Hypothalamus (tissue), 51 donors: ENCODE measurements at regions not wholly inside any gene's neighbourhood (a gene's known extent, or its start where the extent isn't known, plus 50 kb on each side); places are given as distances from the start of the nearest gene placed in this dataset.
"Not testable (repeated sequence)": the region's sequence is repeated elsewhere in the genome, so short reads cannot be mapped to it uniquely, and the experiment has no call there.

ENCODE experiments used
- DNase-seq, 51 donors: peaks; one replicate each; lab custom pipeline; 2025; lab: John Stamatoyannopoulos, UW

DNA sequence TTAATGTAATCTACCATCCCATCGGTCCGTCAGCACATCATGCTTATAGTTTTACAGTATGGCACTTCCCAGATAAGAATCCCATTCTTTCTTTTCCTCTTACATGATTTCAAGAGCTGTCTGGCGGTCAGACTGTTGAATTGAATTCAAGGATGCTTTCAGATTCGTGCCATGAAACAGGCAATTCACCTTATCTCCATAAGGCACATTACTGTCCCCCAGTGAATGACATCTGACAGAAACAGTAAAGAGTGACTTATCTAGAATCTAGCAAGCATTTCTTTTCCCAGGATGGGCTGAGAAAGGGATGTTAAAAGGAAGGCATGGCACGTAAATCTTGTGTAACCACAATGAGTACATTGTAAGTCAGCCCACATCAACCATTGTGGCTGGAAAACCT is 61.1 kb upstream of the SEM1 start:
- DNase-seq, result no peak

DNA sequence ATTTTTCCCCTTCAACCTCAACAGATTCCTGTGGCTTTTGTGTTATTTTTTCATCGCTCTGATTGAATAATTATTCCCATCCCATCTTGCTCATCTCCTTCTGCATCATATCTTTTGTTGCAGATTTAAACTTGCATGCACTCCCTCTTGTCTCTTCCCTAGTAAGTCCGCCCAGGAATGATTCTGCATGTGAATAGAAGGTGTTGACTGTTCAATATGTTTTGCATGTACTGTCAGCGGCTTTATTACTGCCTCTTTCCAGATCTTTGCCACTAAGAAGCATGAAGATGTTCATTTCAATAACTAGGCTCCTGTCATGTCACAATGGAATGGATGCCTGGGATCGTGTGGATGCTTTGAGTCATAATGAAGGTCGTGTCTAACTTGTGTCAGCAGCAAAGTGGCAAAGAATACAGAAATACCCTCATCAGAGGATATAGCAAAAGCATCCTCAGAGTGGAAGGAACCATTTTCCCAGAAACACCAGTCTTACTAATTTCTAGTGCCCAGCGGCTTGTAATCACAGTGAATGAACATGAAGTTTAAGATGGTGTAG is 62.6 kb upstream of the SEM1 start:
- DNase-seq, result no peak

DNA sequence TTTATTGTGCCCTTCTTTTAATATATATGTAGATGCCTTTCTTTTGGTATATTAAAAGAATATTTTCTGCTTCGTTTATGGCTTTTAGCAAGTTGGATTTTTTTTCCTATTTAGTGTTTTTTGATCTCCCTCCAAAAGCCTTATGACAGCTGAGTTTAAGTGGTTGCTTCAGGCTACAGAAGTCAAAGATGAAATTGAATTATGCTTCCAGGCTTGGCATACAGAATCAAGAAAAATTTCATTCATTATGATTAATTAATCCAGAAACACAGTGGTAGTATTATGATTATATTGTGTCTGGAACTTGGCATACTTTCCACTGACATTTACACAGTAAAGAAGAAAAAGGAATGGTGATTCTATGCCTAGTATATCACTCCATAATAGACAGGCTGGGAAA is 63.8 kb upstream of the SEM1 start:
- no peak for DNase-seq

DNA sequence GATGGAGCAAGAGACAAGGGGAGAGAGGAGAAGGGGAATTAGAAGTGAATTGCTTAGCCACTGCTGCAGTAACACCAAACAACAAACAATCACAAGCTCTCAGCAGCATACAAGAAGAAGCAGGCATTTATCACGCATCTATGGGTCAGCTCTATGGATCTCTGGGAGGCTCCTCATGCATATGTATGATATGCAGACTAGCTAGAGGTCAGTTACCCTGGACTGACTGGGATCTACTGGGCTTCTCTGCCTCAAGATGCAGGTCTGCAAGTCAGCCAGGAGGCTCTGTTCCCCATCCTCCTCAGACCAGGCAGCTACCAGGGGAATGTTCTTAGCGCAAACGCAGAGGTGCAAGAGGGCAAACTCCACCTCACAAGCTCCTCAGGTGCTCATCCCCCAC is 64.7 kb upstream of the SEM1 start:
- no peak for DNase-seq

DNA sequence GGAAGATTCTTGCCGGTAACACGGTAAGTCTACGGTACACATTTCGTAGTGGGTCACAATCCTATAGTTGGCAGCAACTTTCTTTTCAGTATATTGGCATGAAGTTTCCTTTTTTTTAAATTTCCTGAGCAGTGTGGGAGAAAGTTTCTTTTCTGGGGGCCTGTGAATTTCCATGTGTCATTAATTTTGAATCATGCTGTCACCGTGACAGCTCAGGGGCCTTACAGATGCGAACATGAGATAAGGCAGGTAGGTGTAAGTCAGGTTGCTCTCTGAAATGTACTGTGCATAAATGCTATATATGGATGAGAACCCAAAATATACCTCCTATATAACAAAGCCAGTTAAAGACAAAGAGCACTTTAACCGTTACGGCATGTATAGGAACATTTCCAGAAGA is 65.4 kb upstream of the SEM1 start:
- DNase-seq, result no peak

DNA sequence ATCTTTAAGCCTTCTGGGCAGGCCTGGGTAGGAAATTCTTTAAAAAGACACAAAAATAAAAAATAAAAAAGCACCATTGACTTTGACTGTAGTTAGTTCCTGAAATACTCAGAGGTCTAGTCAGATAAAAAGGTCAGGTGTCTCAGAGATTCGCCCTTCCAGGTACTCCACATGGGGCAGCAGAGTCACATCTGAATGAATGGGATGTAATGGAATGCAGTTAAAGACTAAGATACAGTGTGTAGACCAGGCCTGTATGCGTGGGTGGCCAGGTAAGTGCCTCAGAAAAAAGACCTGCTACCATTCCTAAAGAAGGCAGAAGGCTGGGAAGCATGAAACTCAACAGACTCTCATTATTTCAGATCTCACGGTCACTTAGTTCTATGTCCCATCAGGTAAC is 68.6 kb upstream of the SEM1 start:
- no peak for DNase-seq

DNA sequence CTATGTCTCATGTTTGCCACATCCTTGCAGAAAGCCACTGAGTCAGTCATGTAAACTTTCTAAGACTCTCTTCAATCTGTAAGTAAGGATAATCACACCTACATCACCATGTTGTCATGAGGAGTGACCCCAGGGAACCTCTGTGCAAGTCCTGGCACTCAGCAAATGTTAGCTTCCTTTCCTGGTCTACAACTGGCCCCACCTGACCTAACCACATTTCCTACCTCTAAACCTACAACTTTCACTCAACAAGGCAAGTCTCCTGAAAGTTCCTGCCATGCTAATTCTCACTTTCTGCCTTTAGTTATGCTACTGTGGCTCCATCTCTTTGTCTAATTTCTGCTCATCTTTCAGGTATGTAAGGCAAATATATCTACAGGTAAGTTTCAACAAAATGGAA is 72.3 kb upstream of the SEM1 start:
- no peak for DNase-seq

DNA sequence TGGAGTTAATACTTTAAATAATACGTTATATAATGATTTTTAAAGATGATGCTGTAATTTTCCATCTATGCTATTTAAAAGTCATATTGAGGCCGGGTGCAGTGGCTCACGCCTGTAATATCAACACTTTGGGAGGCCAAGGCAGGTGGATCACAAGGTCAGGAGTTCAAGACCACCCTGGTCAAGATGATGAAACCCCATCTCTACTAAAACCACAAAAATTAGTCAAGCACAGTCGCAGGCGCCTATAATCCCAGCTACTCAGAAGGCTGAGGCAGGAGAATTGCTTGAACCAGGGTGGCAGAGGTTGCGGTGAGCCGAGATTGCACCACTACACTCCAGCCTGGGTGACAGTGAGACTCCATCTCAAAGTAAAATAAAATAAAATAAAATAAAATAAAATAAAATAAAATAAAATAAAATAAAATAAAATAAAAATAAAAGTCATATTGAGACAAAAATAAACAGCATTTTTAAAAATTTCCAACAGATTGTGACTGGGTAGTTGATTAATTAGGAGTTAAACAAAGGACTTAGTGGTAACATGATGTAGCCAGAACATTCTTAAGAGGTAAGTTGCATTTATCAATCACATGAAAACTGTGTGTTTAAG is 73.1 kb upstream of the SEM1 start:
- DNase-seq, result not testable (repeated sequence)

DNA sequence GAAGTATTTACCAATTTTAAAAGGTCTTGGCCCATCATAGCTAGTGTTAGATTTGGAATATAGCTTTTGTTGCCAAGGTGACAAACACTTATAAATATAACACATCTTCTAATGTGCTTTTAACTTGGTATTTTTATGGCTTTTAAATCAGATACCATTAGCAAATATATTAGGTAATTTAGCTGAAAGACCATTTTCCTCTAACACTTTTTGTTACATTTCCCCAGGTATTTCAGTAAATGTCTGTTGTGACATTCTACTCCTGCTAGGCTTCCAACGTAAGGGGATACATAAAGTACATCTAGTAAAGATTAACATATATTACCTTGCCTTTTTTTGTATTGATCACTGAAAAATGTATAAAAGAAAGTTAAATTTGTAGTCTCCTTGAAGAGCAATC is 75.0 kb upstream of the SEM1 start:
- no peak for DNase-seq

DNA sequence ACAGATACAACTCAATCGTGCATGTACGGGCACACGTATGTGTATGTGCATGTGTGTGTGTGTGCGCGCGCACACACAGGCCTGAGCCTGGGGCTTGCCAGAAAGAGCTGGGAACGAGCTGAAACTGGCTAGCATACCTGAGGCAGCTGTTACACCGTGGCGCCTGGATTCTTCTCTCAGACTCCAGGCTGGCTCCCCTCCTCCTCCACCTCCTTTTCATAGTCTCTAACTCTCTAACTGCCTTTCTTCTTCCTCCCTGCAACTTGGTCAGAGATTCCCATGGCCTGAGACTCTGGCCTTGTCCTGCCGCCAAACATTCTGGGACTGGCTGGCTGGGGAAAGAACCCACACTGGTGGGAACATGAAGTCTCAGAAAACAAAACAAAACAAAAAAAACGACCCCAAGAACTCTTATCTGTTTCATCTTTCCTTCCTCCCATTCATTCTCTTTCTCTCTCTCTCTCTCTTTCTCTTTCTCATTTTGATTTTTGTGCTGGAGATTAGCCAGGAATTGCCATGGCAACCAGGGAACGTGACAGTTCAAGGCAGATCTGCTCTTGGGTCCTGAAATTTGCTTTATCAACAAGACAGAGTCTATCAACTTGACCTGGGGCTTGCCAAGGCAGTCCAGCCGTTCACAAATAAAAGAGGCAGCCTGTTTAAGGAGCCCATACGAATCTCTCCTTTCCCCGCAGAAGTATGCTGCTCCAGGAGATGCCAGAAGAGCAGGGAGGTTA is 76.8 kb upstream of the SEM1 start:
- peak in 18 of 51 donors; percentile 0 to 48 (median 6) for DNase-seq

DNA sequence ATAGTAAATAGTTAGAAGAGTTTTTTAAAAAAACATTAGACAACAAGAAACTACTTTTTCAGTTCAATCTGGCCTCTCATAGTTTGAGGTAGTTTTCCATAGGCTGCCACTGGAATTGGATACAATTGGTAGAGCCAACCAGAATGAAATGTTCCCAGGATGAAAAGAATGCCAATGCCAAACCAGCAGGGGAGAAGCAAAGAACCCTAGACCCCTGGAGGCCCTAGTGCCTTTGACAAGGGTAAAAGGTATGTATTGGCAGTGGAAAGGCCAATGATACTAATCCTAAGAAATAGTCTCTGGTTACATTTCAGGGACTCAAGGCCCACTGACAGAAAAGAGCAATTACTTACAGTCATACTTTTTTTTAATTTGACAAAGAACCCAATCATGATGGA is 77.4 kb upstream of the SEM1 start:
- DNase-seq, result no peak

DNA sequence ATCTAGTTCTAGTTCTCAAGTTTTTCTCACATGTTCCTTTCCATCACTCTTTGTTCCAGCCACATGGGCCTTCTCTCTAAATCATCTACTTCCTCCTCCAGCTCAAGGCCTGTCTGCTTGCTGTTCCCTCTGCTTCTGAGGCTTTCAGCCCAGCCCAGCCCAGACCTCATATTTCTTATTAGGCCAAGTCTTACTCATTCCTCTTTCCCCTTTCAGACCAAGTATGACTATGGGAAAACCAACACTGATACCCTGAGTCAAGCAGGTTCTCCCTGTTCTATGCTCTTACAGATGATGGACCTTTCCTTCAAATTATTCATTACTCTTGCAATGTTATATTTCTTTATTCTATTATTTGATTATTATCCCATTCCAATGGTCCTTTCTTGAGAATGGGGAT is 80.3 kb upstream of the SEM1 start:
- DNase-seq, result no peak

DNA sequence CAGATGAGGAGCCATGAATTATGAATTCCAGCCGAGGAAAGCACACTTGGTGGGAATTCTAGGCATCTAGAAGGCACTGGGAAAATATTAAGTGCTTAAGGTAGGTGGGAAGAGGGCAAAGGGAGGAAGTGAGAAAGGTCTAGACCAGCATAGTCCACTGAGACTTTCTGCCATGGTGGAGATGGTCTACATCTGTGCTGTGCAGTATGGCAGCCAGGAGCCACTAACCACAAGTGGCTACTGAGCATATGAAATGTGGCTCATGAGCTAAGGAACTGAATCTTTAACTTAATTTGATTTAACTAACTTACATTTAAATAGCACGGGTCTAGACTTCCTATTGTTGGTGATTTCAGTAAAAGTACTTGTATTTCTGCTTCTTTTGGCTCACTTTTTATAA is 82.5 kb upstream of the SEM1 start:
- no peak for DNase-seq

DNA sequence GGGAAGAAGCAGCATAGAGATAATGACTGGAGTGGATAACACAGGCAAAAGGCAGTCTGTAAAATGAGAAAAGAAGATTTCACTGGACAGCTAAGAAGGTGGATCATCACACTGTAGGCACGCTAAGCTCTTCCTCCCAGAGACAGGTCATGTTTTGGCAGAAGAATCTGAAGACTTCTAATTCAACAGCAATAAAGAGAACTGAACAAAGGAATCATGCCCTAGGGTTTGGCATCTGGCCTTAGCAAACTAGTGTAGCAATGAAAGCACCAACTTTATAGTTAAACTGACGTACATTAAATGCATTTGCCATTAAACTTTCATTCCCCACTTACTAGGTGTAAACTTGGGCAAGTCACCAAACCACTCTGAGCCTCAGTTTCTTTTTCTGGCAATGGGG is 84.4 kb upstream of the SEM1 start:
- no peak for DNase-seq

DNA sequence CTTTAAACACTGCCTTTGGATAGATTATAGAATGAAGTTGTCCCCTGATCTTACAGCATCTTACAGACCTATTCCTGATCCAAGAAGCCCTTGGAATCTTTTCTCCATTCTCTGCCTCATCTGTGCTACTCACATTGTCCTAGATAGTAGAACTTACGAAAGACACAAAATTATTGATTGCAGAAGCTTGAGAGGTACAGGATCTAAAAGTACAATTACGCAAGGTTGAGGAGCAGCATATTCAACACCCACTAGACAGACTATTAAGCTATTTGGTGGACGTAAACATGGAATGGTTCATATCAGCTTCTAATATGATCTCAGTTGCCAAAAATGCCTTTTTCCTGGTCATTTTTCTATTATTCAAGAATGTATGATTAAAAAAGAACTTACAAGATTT is 90.5 kb upstream of the SEM1 start:
- DNase-seq, result no peak

DNA sequence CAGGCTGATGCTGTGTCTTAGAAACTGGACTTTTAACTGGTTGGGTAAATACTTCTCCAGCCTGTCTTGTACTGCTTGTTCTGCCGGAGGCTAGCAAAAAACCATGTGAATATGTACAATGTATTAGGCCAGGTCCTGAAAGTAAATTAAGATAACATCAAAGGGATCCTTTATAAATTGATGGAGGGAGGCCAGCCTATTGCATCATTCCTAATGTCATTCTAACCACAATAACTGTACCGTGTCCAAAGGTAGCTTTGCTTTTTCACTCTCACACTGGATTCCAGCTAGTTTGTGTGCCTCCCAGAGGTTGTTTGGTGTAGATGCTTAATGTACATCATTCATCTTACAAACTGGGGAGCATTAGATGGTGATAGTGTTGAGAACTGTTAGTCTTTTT is 91.2 kb upstream of the SEM1 start:
- no peak for DNase-seq

DNA sequence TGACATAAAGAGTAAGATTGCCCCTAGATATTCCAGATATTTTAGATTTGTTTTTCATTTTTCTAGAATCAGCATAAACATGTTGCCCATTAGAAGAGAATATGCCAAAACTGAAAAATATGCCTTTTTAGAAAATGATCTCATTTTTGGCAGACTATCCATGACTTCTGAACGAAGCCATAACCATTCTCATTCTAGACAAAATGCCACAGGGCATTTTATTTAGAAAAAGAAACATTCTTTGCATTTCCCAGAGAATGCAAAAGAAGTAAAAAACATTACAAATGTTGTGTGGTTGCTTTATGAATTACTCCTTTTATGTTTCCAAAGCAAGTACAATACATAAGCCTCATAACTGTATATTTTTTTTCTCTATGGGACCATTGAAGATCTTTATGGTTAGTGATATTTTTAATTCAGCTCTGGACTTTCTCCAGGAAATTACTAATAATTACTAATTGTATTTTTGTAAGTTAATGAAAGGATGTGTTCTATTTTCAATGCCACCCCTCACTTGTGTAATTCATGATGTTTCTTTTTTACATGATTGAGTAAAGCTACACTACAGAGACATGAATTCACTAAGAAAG is 109.6 kb upstream of the SEM1 start:
- no peak for DNase-seq

DNA sequence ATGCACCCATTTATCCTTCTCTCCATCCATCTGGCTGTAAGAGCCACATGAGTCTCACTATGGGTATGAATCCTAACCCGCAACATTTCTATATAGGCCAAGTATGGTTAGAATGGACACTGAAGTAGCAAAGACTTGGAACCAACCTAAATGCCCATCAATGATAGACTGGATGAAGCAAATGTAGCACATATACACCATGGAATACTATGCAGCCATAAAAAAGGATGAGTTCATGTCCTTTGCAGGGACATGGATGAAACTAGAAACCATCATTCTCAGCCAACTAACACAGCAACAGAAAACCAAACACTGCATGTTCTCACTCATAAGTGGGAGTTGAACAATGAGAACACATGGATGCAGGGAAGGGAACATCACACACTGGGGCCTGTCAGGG is 111.5 kb upstream of the SEM1 start:
- DNase-seq, result not testable (repeated sequence)

DNA sequence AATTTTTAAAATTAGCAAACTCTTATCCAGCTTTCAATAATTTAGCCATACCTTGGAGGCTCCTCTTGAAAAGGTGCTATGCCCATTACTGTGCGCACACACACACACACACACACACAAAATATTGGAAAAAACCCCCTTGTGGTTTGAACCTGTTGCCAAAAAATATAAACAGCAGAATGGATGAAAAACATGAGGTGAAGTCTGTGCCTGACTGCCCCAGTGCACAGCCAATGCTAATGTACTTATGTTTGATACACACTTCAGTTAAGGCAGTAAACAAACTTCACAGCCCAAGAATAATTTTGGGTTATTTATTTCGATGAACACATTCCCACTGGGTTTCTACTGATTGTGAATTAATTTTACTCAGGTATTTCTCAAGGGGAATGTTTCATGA is 113.2 kb upstream of the SEM1 start:
- no peak for DNase-seq

DNA sequence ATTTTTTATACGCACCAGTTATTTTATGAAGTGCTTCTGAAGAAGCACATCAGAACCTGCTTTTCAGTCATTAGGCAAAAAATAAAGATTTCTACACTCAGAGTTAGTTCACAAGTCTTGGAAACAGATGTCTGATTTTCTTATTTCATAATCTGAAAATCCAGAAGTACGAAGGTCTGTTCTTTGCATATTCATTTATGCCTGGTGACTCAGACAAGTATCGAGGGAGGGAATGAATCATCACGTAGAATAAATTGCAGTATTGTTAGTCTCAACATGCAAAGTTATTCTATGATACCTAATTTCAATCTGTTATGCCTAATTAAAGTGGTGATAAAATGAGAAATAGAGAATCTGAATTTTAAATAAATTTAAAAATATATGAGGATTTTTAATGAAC is 113.6 kb upstream of the SEM1 start:
- DNase-seq, result no peak

DNA sequence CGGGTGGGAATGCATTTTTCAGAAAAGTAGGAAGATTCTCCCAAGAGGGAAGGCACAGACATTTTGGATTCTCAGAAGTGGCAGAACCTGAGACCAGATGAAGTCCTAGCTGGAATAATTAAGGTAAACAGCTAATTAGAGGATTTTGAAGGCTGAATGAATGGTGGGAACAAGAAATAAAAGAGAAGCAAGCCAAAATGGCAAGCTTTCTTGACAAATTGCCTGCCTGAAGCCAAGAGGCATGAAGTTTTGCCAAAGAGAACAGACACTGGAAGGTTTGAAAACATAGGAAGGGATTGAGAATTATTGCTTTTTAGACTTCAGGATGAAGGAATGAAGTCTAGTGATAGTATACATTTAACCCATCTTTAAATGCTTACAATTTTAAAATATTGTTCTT is 115.0 kb upstream of the SEM1 start:
- peak in 1 of 51 donors; percentile 8 for DNase-seq

DNA sequence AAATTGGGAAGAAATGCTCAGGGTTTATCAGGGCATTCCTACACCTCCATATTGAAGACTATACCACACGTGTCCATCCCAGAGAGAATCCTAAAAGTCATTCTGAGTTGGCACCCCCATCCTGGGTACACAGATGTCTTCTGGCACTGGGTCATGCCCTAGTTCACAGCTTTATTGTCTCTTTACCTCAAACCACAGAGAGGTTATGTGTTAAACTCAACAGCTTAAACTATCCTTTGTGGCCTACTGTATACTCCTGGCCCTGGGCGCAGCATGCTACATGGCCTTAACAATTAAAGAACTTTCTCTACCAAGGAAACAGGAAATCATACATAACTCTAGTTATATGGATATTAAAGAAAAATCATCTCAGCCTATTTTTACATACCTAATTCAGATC is 115.6 kb upstream of the SEM1 start:
- no peak for DNase-seq
